Ishikawa (cell line): ENCODE measurements at regions not wholly inside any gene's neighbourhood (a gene's known extent, or its start where the extent isn't known, plus 50 kb on each side); places are given as distances from the start of the nearest gene placed in this dataset.

Experiments used
- CEBPB ChIP-seq: IDR thresholded peaks from 2 replicates; pipeline ENCODE4 v1.6.1; 2012
- CREB1 ChIP-seq: IDR thresholded peaks from 2 replicates; pipeline ENCODE4 v1.6.1; 2012; ENCODE audit warnings: low read depth
- EGR1 ChIP-seq: IDR thresholded peaks from 2 replicates; pipeline ENCODE4 v1.6.1; 2012
- EP300 ChIP-seq: IDR thresholded peaks from 2 replicates; pipeline ENCODE4 v1.6.1; 2012; ENCODE audit warnings: borderline replicate concordance
- FOXM1 ChIP-seq: IDR thresholded peaks from 2 replicates; pipeline ENCODE4 v1.6.1; 2012; ENCODE audit warnings: low read depth, borderline replicate concordance
- MAX ChIP-seq: IDR thresholded peaks from 2 replicates; pipeline ENCODE4 v1.6.1; 2012
- NFIC ChIP-seq: IDR thresholded peaks from 2 replicates; pipeline ENCODE4 v1.6.1; 2012
- RAD21 ChIP-seq: IDR thresholded peaks from 2 replicates; pipeline ENCODE4 v1.6.1; 2012; ENCODE audit warnings: low read depth
- REST ChIP-seq: IDR thresholded peaks from 2 replicates; pipeline ENCODE4 v1.6.1; 2012; ENCODE audit warnings: low read depth, mild to moderate bottlenecking
- TAF1 ChIP-seq: IDR thresholded peaks from 2 replicates; pipeline ENCODE4 v1.6.1; 2012; ENCODE audit warnings: low read depth, mild to moderate bottlenecking
- TCF12 ChIP-seq: IDR thresholded peaks from 2 replicates; pipeline ENCODE4 v1.6.1; 2012; ENCODE audit warnings: low read depth
- TEAD4 ChIP-seq: IDR thresholded peaks from 2 replicates; pipeline ENCODE4 v1.6.1; 2012
- USF1 ChIP-seq: IDR thresholded peaks from 2 replicates; pipeline ENCODE4 v1.6.1; 2012
- YY1 ChIP-seq: IDR thresholded peaks from 2 replicates; pipeline ENCODE4 v1.6.1; 2012; ENCODE audit warnings: low read depth
- ZBTB7A ChIP-seq: IDR thresholded peaks from 2 replicates; pipeline ENCODE4 v1.6.1; 2012; ENCODE audit warnings: low read depth

GRCh38 chr15:31151301-31152233 is 50.0 kb upstream of the TRPM1 start:
- TF ChIP-seq MAX (no peak), REST (no peak), CEBPB (no peak), YY1 (no peak), TEAD4 (no peak), FOXM1 (no peak), EP300 (no peak), NFIC (no peak), RAD21 (no peak), USF1 (no peak), ZBTB7A (no peak), TAF1 (no peak), TCF12 (no peak)

- TF ChIP-seq REST, result no peak
- TF ChIP-seq TCF12, result no peak
- TF ChIP-seq NFIC, result no peak
- TF ChIP-seq USF1, result no peak
- TF ChIP-seq EGR1, result no peak
- TF ChIP-seq MAX, result no peak
- TF ChIP-seq RAD21, result no peak
- no peak for TF ChIP-seq ZBTB7A
- TF ChIP-seq YY1, result no peak
- TF ChIP-seq CEBPB, result no peak
- TF ChIP-seq TEAD4, result no peak
- TF ChIP-seq FOXM1, result no peak
- TF ChIP-seq EP300, result no peak
- TF ChIP-seq CREB1, result no peak
- TF ChIP-seq TAF1, result no peak
Measured at GRCh38 chr15:31153531-31153930, 52.0 kb upstream of the TRPM1 start.

GRCh38 chr15:31155151-31155550 is 53.6 kb upstream of the TRPM1 start:
- TF ChIP-seq TEAD4, result no peak
- no peak for TF ChIP-seq YY1
- no peak for TF ChIP-seq RAD21
- TF ChIP-seq EGR1, result no peak
- TF ChIP-seq CREB1, result no peak
- no peak for TF ChIP-seq TAF1
- TF ChIP-seq CEBPB, result no peak
- TF ChIP-seq NFIC, result no peak
- no peak for TF ChIP-seq MAX
- TF ChIP-seq EP300, result no peak
- no peak for TF ChIP-seq TCF12

- no peak for TF ChIP-seq TAF1
- TF ChIP-seq TEAD4, result no peak
- TF ChIP-seq REST, result no peak
- TF ChIP-seq FOXM1, result no peak
- TF ChIP-seq RAD21, result no peak
- no peak for TF ChIP-seq ZBTB7A
- TF ChIP-seq NFIC, result no peak
- no peak for TF ChIP-seq EGR1
- no peak for TF ChIP-seq CREB1
- no peak for TF ChIP-seq USF1
- no peak for TF ChIP-seq TCF12
- TF ChIP-seq YY1, result no peak
- no peak for TF ChIP-seq EP300
- TF ChIP-seq MAX, result no peak
- TF ChIP-seq CEBPB, result no peak
Measured at GRCh38 chr15:31156226-31156625, 54.7 kb upstream of the TRPM1 start.
